ENCODE measurements at regions not wholly inside any gene's neighbourhood (a gene's known extent, or its start where the extent isn't known, plus 50 kb on each side); places are given as distances from the start of the nearest gene placed in this dataset.

- ATAC-seq (replicated peaks in 1 of 4), result no peak
- peaks cover 56% of the 10 kb centered on the region for H3K36me3 Mint-ChIP-seq
These were observed 101.2 kb downstream of the MPP7 start for GRCh38 chr10:28201410-28202400.

GRCh38 chr10:28200775-28201174 is 102.1 kb downstream of the MPP7 start:
- Mint-ChIP-seq H3K9me3 (no peaks in the 10 kb centered on the region), H3K27me3 (no peaks in the 10 kb centered on the region), H3K4me3 (no peak overlapping the region), H3K27ac (no peak overlapping the region), H3K36me3 (peaks cover 61% of the 10 kb centered on the region), H3K4me1 (peaks cover 8 to 26% (median 9%) of the 10 kb centered on the region in 3 donors)
- no peak for ATAC-seq (replicated peaks in 1 of 4)
- POLR2A ChIA-PET, result no interaction called here
- Histone ChIP-seq H3K4me3 (ENCODE audit: control insufficient read depth in 1 of 2, extremely low read depth in 1 of 2, low read length in 1 of 2) (no peak overlapping the region), H3K27ac (ENCODE audit: low read length) (no peak overlapping the region), H3K4me1 (ENCODE audit: control insufficient read depth in 1 of 2, extremely low read depth in 1 of 2, insufficient read depth in 2 of 2, low read length in 2 of 2) (no peaks in the 10 kb centered on the region), H3K36me3 (ENCODE audit: control insufficient read depth in 2 of 2, extremely low read depth in 1 of 2, insufficient read depth in 1 of 2, low read length in 1 of 2) (peaks cover 3 to 4% of the 10 kb centered on the region in 2 donors), H3K9me3 (no peaks in the 10 kb centered on the region), H3K27me3 (replicated peaks in 1 of 2; ENCODE audit: control insufficient read depth in 2 of 2, extremely low read depth in 1 of 2, insufficient read depth in 2 of 2, low read length in 1 of 2) (no peaks in the 10 kb centered on the region)
- CTCF ChIA-PET, result interaction anchor here in 1 of 2 donors (0.8 kb wide), 1 partner anchor 53 kb away, joined by 3 read pairs; no protein-coding TSS in a partner anchor
- DNase-seq, result no peak
- WGBS (ENCODE audit: insufficient coverage), result no CpG with 5 or more reads among the region's 1 CpG

More at GRCh38 chr10:28201410-28202400, 101.2 kb downstream of the MPP7 start:
- Mint-ChIP-seq H3K9me3 (no peaks in the 10 kb centered on the region), H3K4me1 (peaks cover 8 to 20% (median 11%) of the 10 kb centered on the region in 3 donors), H3K4me3 (no peak overlapping the region), H3K27ac (no peak overlapping the region), H3K27me3 (no peaks in the 10 kb centered on the region)
- Histone ChIP-seq H3K4me3 (ENCODE audit: control insufficient read depth in 1 of 2, extremely low read depth in 1 of 2, low read length in 1 of 2) (no peak overlapping the region), H3K27me3 (replicated peaks in 1 of 2; ENCODE audit: control insufficient read depth in 2 of 2, extremely low read depth in 1 of 2, insufficient read depth in 2 of 2, low read length in 1 of 2) (no peaks in the 10 kb centered on the region), H3K27ac (ENCODE audit: low read length) (no peak overlapping the region), H3K9me3 (no peaks in the 10 kb centered on the region), H3K36me3 (ENCODE audit: control insufficient read depth in 2 of 2, extremely low read depth in 1 of 2, insufficient read depth in 1 of 2, low read length in 1 of 2) (peaks cover 3 to 4% of the 10 kb centered on the region in 2 donors), H3K4me1 (ENCODE audit: control insufficient read depth in 1 of 2, extremely low read depth in 1 of 2, insufficient read depth in 2 of 2, low read length in 2 of 2) (no peaks in the 10 kb centered on the region)
- ChIA-PET CTCF (interaction anchor here in 1 of 2 donors (0.5 kb wide), 1 partner anchor 249 kb away, joined by 3 read pairs; no protein-coding TSS in a partner anchor), POLR2A (interaction anchor here in 1 of 2 donors (0.9 kb wide), 1 partner anchor 22 kb away, joined by 3 read pairs; no protein-coding TSS in a partner anchor)
- no peak for DNase-seq
- 100% methylated on average over 3 of the region's 9 CpGs for WGBS (ENCODE audit: insufficient coverage)

- Histone ChIP-seq H3K4me1 (ENCODE audit: control insufficient read depth in 1 of 2, extremely low read depth in 1 of 2, insufficient read depth in 2 of 2, low read length in 2 of 2) (no peaks in the 10 kb centered on the region), H3K27me3 (replicated peaks in 1 of 2; ENCODE audit: control insufficient read depth in 2 of 2, extremely low read depth in 1 of 2, insufficient read depth in 2 of 2, low read length in 1 of 2) (no peaks in the 10 kb centered on the region), H3K27ac (ENCODE audit: low read length) (no peak overlapping the region), H3K9me3 (no peaks in the 10 kb centered on the region), H3K36me3 (ENCODE audit: control insufficient read depth in 2 of 2, extremely low read depth in 1 of 2, insufficient read depth in 1 of 2, low read length in 1 of 2) (peaks cover 3 to 4% of the 10 kb centered on the region in 2 donors), H3K4me3 (ENCODE audit: control insufficient read depth in 1 of 2, extremely low read depth in 1 of 2, low read length in 1 of 2) (no peak overlapping the region)
- CTCF ChIA-PET, result interaction anchor here (0.6 to 0.8 kb wide), 2 partner anchors 24 to 52 kb away, joined by 3 read pairs; no protein-coding TSS in a partner anchor
- Mint-ChIP-seq H3K27me3 (no peaks in the 10 kb centered on the region), H3K27ac (no peak overlapping the region), H3K4me3 (no peak overlapping the region), H3K9me3 (peaks cover 0 to 3% (median 0%) of the 10 kb centered on the region in 3 donors), H3K4me1 (peaks cover 6 to 32% (median 10%) of the 10 kb centered on the region in 3 donors), H3K36me3 (peaks cover 59% of the 10 kb centered on the region)
- DNase-seq, result no peak
- POLR2A ChIA-PET, result no interaction called here
- no peak for ATAC-seq (replicated peaks in 1 of 4)
- WGBS (ENCODE audit: insufficient coverage), result 87% methylated on average over 6 of the region's 7 CpGs
These were observed 102.9 kb downstream of the MPP7 start for GRCh38 chr10:28199941-28200340.

GRCh38 chr10:28190196-28190595 is 112.7 kb downstream of the MPP7 start:
- no peaks in the 10 kb centered on the region for H3K9me3 ChIP-seq
- H3K27me3 ChIP-seq (replicated peaks in 1 of 2; ENCODE audit: control insufficient read depth in 2 of 2, extremely low read depth in 1 of 2, insufficient read depth in 2 of 2, low read length in 1 of 2), result no peaks in the 10 kb centered on the region
- no peaks in the 10 kb centered on the region for H3K27me3 Mint-ChIP-seq
- H3K36me3 ChIP-seq (ENCODE audit: control insufficient read depth in 2 of 2, extremely low read depth in 1 of 2, insufficient read depth in 1 of 2, low read length in 1 of 2), result no peaks in the 10 kb centered on the region
- no peaks in the 10 kb centered on the region for H3K4me1 ChIP-seq (ENCODE audit: control insufficient read depth in 1 of 2, extremely low read depth in 1 of 2, insufficient read depth in 2 of 2, low read length in 2 of 2)
- ATAC-seq (replicated peaks in 1 of 4) (no peak), DNase-seq (no peak)
- no peaks in the 10 kb centered on the region for H3K9me3 Mint-ChIP-seq
- H3K4me1 Mint-ChIP-seq, result peaks cover 38 to 42% (median 40%) of the 10 kb centered on the region in 3 donors
- no CpG with 5 or more reads among the region's 3 CpGs for WGBS (ENCODE audit: insufficient coverage)
- CTCF ChIA-PET, result no interaction called here
- no peak overlapping the region for H3K4me3 Mint-ChIP-seq
- H3K36me3 Mint-ChIP-seq, result peaks cover 16% of the 10 kb centered on the region
- POLR2A ChIA-PET, result no interaction called here
- no peak overlapping the region for H3K4me3 ChIP-seq (ENCODE audit: control insufficient read depth in 1 of 2, extremely low read depth in 1 of 2, low read length in 1 of 2)
- H3K27ac Mint-ChIP-seq, result no peak overlapping the region
- H3K27ac ChIP-seq (ENCODE audit: low read length), result no peak overlapping the region

GRCh38 chr10:28188526-28188925 is 114.3 kb downstream of the MPP7 start:
- Histone ChIP-seq H3K27ac (ENCODE audit: low read length) (no peak overlapping the region), H3K27me3 (replicated peaks in 1 of 2; ENCODE audit: control insufficient read depth in 2 of 2, extremely low read depth in 1 of 2, insufficient read depth in 2 of 2, low read length in 1 of 2) (no peaks in the 10 kb centered on the region), H3K36me3 (ENCODE audit: control insufficient read depth in 2 of 2, extremely low read depth in 1 of 2, insufficient read depth in 1 of 2, low read length in 1 of 2) (no peaks in the 10 kb centered on the region), H3K9me3 (no peaks in the 10 kb centered on the region), H3K4me3 (ENCODE audit: control insufficient read depth in 1 of 2, extremely low read depth in 1 of 2, low read length in 1 of 2) (no peak overlapping the region), H3K4me1 (ENCODE audit: control insufficient read depth in 1 of 2, extremely low read depth in 1 of 2, insufficient read depth in 2 of 2, low read length in 2 of 2) (no peaks in the 10 kb centered on the region)
- POLR2A ChIA-PET, result no interaction called here
- CTCF ChIA-PET, result interaction anchor here (0.9 to 1.4 kb wide), 2 partner anchors 9 to 53 kb away, joined by 3 to 4 read pairs; no protein-coding TSS in a partner anchor
- WGBS (ENCODE audit: insufficient coverage), result no CpG with 5 or more reads among the region's 3 CpGs
- DNase-seq, result no peak
- ATAC-seq (replicated peaks in 1 of 4), result no peak
- H3K4me1 Mint-ChIP-seq, result peaks cover 30 to 41% (median 31%) of the 10 kb centered on the region in 3 donors
- H3K4me3 Mint-ChIP-seq, result no peak overlapping the region
- no peak overlapping the region for H3K27ac Mint-ChIP-seq
- H3K36me3 Mint-ChIP-seq, result peaks cover 7% of the 10 kb centered on the region
- H3K9me3 Mint-ChIP-seq, result no peaks in the 10 kb centered on the region
- H3K27me3 Mint-ChIP-seq, result no peaks in the 10 kb centered on the region

- DNase-seq (no peak), ATAC-seq (replicated peaks in 1 of 4) (no peak)
- Mint-ChIP-seq H3K27me3 (no peaks in the 10 kb centered on the region), H3K4me1 (peaks cover 22 to 28% (median 23%) of the 10 kb centered on the region in 3 donors), H3K4me3 (no peak overlapping the region), H3K9me3 (no peaks in the 10 kb centered on the region), H3K27ac (no peak overlapping the region), H3K36me3 (no peaks in the 10 kb centered on the region)
- POLR2A ChIA-PET, result no interaction called here
- Histone ChIP-seq H3K27me3 (replicated peaks in 1 of 2; ENCODE audit: control insufficient read depth in 2 of 2, extremely low read depth in 1 of 2, insufficient read depth in 2 of 2, low read length in 1 of 2) (no peaks in the 10 kb centered on the region), H3K27ac (ENCODE audit: low read length) (no peak overlapping the region), H3K36me3 (ENCODE audit: control insufficient read depth in 2 of 2, extremely low read depth in 1 of 2, insufficient read depth in 1 of 2, low read length in 1 of 2) (no peaks in the 10 kb centered on the region), H3K4me3 (ENCODE audit: control insufficient read depth in 1 of 2, extremely low read depth in 1 of 2, low read length in 1 of 2) (no peak overlapping the region), H3K9me3 (no peaks in the 10 kb centered on the region), H3K4me1 (ENCODE audit: control insufficient read depth in 1 of 2, extremely low read depth in 1 of 2, insufficient read depth in 2 of 2, low read length in 2 of 2) (no peaks in the 10 kb centered on the region)
- 77% methylated on average over 6 of the region's 10 CpGs for WGBS (ENCODE audit: insufficient coverage)
- CTCF ChIA-PET, result no interaction called here
These were observed 115.8 kb downstream of the MPP7 start for GRCh38 chr10:28186887-28187578.

Data from T-cell (primary cell).